Neural cell (in vitro differentiated cells): ENCODE measurements at regions not wholly inside any gene's neighbourhood (a gene's known extent, or its start where the extent isn't known, plus 50 kb on each side); places are given as distances from the start of the nearest gene placed in this dataset.

Experiments
- EZH2 ChIP-seq: fragments of 200-600, 300-800 bp; shearing (Covaris generic), sonication (generic); IDR thresholded peaks from 2 replicates; pipeline ENCODE4 v1.6.1; 2014; ENCODE audit warnings: antibody characterized with exemption, low read length, borderline replicate concordance, mild to moderate bottlenecking; ENCODE audit not compliant: insufficient read depth, poor library complexity, severe bottlenecking
- MXI1 ChIP-seq: fragments of 450-650 bp; conservative IDR thresholded peaks from 2 replicates; pipeline ENCODE4 v1.6.1; 2014; ENCODE audit warnings: antibody characterized with exemption, mild to moderate bottlenecking; ENCODE audit not compliant: poor library complexity, severe bottlenecking
- RAD21 ChIP-seq: fragments of 450-650 bp; conservative IDR thresholded peaks from 2 replicates; pipeline ENCODE4 v1.6.1; 2014; ENCODE audit warnings: antibody characterized with exemption, mild to moderate bottlenecking, moderate library complexity
- TF ChIP-seq, protein P1 (sequence below): fragments of 450-650 bp; IDR thresholded peaks from 2 replicates; pipeline ENCODE4 v1.5.1; 2014; ENCODE audit warnings: antibody characterized with exemption, mild to moderate bottlenecking, moderate library complexity; ENCODE audit not compliant: poor library complexity, severe bottlenecking

DNA sequence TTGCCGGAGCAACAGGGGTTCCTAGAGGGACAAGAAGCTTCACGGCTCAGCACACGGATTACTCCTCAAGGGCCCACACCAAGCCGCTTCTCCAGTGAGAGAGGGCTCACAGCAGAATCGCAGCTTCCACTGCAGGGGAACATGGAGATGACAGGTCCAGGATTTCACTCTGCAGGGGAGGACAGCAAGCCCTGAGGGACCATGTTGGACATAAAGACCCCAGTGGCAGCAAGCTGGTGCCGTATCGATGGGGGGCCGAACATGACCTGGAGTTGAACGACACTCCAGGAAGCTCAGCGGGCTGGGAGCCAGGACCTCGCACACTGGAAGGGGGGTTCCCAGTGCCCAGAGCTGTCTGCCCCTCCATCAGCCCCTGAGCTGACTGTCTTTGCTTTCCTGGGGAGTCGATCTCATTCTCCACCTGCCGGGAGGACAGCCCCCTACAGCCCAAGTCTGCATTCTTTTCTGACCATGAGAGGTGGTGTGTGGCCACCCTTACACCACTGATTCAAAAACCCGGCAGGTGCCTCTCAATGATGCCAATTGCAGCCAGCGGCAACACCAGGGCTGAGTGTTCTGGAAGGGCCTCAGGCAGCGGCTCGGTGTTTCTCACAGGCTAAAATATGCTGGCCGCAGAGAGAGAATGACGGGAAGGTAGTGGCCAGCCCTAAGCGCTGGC lies 194.5 kb upstream of the CDH4 start:
- TF ChIP-seq MXI1 (no peak), EZH2 (no peak), RAD21 (no peak)
- TF ChIP-seq, protein P1, sequence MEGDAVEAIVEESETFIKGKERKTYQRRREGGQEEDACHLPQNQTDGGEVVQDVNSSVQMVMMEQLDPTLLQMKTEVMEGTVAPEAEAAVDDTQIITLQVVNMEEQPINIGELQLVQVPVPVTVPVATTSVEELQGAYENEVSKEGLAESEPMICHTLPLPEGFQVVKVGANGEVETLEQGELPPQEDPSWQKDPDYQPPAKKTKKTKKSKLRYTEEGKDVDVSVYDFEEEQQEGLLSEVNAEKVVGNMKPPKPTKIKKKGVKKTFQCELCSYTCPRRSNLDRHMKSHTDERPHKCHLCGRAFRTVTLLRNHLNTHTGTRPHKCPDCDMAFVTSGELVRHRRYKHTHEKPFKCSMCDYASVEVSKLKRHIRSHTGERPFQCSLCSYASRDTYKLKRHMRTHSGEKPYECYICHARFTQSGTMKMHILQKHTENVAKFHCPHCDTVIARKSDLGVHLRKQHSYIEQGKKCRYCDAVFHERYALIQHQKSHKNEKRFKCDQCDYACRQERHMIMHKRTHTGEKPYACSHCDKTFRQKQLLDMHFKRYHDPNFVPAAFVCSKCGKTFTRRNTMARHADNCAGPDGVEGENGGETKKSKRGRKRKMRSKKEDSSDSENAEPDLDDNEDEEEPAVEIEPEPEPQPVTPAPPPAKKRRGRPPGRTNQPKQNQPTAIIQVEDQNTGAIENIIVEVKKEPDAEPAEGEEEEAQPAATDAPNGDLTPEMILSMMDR = no peak
